Sigmoid colon (tissue), 4 donors: ENCODE measurements at regions not wholly inside any gene's neighbourhood (a gene's known extent, or its start where the extent isn't known, plus 50 kb on each side); places are given as distances from the start of the nearest gene placed in this dataset.

Experiments
- CTCF ChIP-seq, 4 experiments: fragments of 450-650 bp in 3 of 4; fragments of 200-600 bp in 1 of 4; IDR thresholded peaks; one replicate each; pipeline ENCODE4 v1.5.1; 2016 to 2019; ENCODE audit warnings: antibody characterized with exemption in 4 of 4, mild to moderate bottlenecking in 3 of 4, moderate library complexity in 2 of 4
- EP300 ChIP-seq, 4 donors: sonication (generic); formaldehyde crosslinking; IDR thresholded peaks; one replicate each; pipeline ENCODE4 v1.6.1; 2017; ENCODE audit warnings: antibody characterized with exemption in 4 of 4
- POLR2A ChIP-seq, 2 donors: fragments of 450-650 bp; IDR thresholded peaks; one replicate each; pipeline ENCODE4 v1.6.1; 2016; ENCODE audit warnings: antibody characterized with exemption in 2 of 2, mild to moderate bottlenecking in 2 of 2, moderate library complexity in 2 of 2

GRCh38 chr2:19178175-19178574 lies 180.2 kb downstream of the OSR1 start:
- TF ChIP-seq EP300 (IDR thresholded peaks at IDR 0.05) (no peak), POLR2A (IDR thresholded peaks at IDR 0.05) (no peak), CTCF (IDR thresholded peaks at IDR 0.05) (no peak)
